Neuronal stem cell (in vitro differentiated cells): ENCODE measurements at regions not wholly inside any gene's neighbourhood (a gene's known extent, or its start where the extent isn't known, plus 50 kb on each side); places are given as distances from the start of the nearest gene placed in this dataset.

ENCODE experiments used
- DNase-seq: peaks from one replicate; pipeline ENCODE4 v3.0.0-alpha.2; 2013; ENCODE audit warnings: low spot score
- H2AFZ ChIP-seq: one replicate; pipeline ENCODE4 v1.6.1; 2013; ENCODE audit warnings: mild to moderate bottlenecking, low read length, inconsistent platforms
- H2AK5ac ChIP-seq: 2 replicates; pipeline ENCODE4 v1.6.1; 2013; ENCODE audit warnings: low read depth, mild to moderate bottlenecking, inconsistent platforms, low read length, moderate library complexity, mixed read lengths
- H2BK120ac ChIP-seq: 2 replicates; pipeline ENCODE4 v1.6.1; 2013; ENCODE audit warnings: low read depth, mild to moderate bottlenecking, inconsistent platforms, low read length, moderate library complexity, mixed read lengths
- H2BK12ac ChIP-seq: one replicate; pipeline ENCODE4 v1.6.1; 2013; ENCODE audit warnings: low read length, inconsistent platforms
- H2BK15ac ChIP-seq: 2 replicates; pipeline ENCODE4 v1.6.1; 2013; ENCODE audit warnings: mild to moderate bottlenecking, low read length, inconsistent platforms, mixed read lengths
- H2BK5ac ChIP-seq: one replicate; pipeline ENCODE4 v1.6.1; 2013; ENCODE audit warnings: inconsistent platforms, mild to moderate bottlenecking, low read length, moderate library complexity
- H3K14ac ChIP-seq: one replicate; pipeline ENCODE4 v1.6.1; 2013; ENCODE audit warnings: low read length, inconsistent platforms
- H3K18ac ChIP-seq: 2 replicates; pipeline ENCODE4 v1.6.1; 2013; ENCODE audit warnings: low read length, inconsistent platforms
- H3K23ac ChIP-seq: 2 replicates; pipeline ENCODE4 v1.6.1; 2013; ENCODE audit warnings: low read depth, mild to moderate bottlenecking, mixed read lengths, low read length, inconsistent platforms; ENCODE audit not compliant: poor library complexity
- H3K27ac ChIP-seq: replicated peaks from 3 replicates; pipeline ENCODE4 v1.5.1; 2013; ENCODE audit warnings: low read length, inconsistent platforms
- H3K27me3 ChIP-seq, 3 experiments: 2 replicates each; pipeline ENCODE4 v1.6.1; 2013; ENCODE audit warnings: low read length in 3 of 3, mild to moderate bottlenecking in 2 of 3, inconsistent platforms in 1 of 3, low read depth in 1 of 3, mixed read lengths in 1 of 3, moderate library complexity in 1 of 3; ENCODE audit not compliant: control insufficient read depth in 3 of 3, insufficient read depth in 3 of 3
- H3K36me3 ChIP-seq, 2 donors: replicated peaks in 1 of 2; 2 replicates each; pipeline ENCODE4 v1.6.1; 2013; ENCODE audit warnings: low read length in 2 of 2; ENCODE audit not compliant: control insufficient read depth in 2 of 2, insufficient read depth in 2 of 2
- H3K4ac ChIP-seq: 2 replicates; pipeline ENCODE4 v1.6.1; 2013; ENCODE audit warnings: inconsistent platforms, mild to moderate bottlenecking, low read length, moderate library complexity
- H3K4me1 ChIP-seq, 2 donors: 1 replicate in 1 of 2; 2 replicates in 1 of 2; pipeline ENCODE4 v1.6.1; 2013; ENCODE audit warnings: low read length in 2 of 2, low read depth in 1 of 2; ENCODE audit not compliant: control insufficient read depth in 2 of 2, insufficient read depth in 1 of 2
- H3K4me2 ChIP-seq: one replicate; pipeline ENCODE4 v1.6.1; 2013; ENCODE audit warnings: mild to moderate bottlenecking, low read length, inconsistent platforms; ENCODE audit not compliant: insufficient read depth, poor library complexity, severe bottlenecking
- H3K4me3 ChIP-seq, 2 donors: 2 replicates each; pipeline ENCODE4 v1.5.1; 2013; ENCODE audit warnings: low read length in 2 of 2, mild to moderate bottlenecking in 2 of 2, inconsistent platforms in 1 of 2, moderate library complexity in 1 of 2
- H3K79me1 ChIP-seq: one replicate; pipeline ENCODE4 v1.6.1; 2013; ENCODE audit warnings: low read depth, mild to moderate bottlenecking, inconsistent platforms, low read length, moderate library complexity
- H3K9ac ChIP-seq: one replicate; pipeline ENCODE4 v1.6.1; 2013; ENCODE audit warnings: mild to moderate bottlenecking, low read depth, low read length, inconsistent platforms; ENCODE audit not compliant: poor library complexity
- H3K9me3 ChIP-seq, 2 donors: replicated peaks in 1 of 2; 2 replicates each; pipeline versions ENCODE3 to v1.6.1; 2013; ENCODE audit warnings: low read length in 2 of 2, mild to moderate bottlenecking in 2 of 2, inconsistent platforms in 1 of 2, low read depth in 1 of 2, mixed read lengths in 1 of 2, moderate library complexity in 1 of 2; ENCODE audit not compliant: control insufficient read depth in 2 of 2, insufficient read depth in 1 of 2
- H4K8ac ChIP-seq: one replicate; pipeline ENCODE4 v1.6.1; 2013; ENCODE audit warnings: low read depth, mild to moderate bottlenecking, inconsistent platforms, low read length, moderate library complexity
- H4K91ac ChIP-seq: one replicate; pipeline ENCODE4 v1.6.1; 2013; ENCODE audit warnings: low read length, low read depth, mild to moderate bottlenecking, inconsistent platforms; ENCODE audit not compliant: poor library complexity
- WGBS, 2 donors: extraction: QIAGEN DNeasy Blood & Tissue Kit; methylation state at CpG; one replicate each; pipeline ENCODE4 v1.1.7; 2013; ENCODE audit warnings: missing lambda C conversion rate in 2 of 2, mixed read lengths in 1 of 2; ENCODE audit not compliant: insufficient read length in 2 of 2, insufficient replicate concordance in 1 of 2; ENCODE audit errors: extremely low coverage in 2 of 2; 5-methylcytosine and 5-hydroxymethylcytosine counted together

DNA sequence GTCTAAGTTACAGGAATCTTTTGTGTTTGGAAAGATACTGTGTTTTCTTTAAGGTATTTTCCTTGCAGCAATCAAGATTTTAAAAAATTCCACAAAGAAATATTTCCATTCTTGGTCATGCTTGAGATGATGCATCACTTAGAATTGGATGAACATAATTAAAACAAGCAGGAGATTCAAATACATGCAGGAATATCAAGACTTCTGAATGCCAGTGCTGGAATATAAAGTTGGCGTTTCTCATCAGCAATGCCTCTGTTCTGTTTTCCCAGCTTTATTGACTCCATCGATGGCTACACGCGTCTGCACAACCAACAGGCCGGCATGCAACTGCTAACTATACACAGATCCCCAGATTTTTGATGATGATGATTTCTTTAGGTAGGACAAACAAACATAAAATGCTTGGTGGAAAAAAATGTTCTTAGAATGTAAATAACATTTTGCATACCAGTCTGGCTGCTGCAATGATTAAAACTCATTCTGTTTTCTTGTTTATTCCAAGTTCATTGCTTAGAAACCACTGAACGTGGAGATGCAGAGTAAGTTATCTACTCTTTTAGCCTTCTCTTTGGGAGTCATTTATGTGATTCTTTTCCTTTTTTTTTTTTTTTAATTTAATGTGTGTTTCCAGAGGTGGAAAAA, 91.3 kb upstream of the FAM171A1 start:
- Histone ChIP-seq H3K4me3 (no peak overlapping the region), H3K27me3 (peaks cover 0 to 4% (median 1%) of the 10 kb centered on the region in 3 experiments), H3K14ac (no peak overlapping the region), H3K4ac (no peak overlapping the region), H2BK15ac (no peak overlapping the region), H3K4me1 (peaks cover 0 to 3% of the 10 kb centered on the region in 2 donors), H4K91ac (no peak overlapping the region), H3K4me2 (no peak overlapping the region), H3K27ac (no peak overlapping the region), H3K9ac (no peak overlapping the region), H3K9me3 (no peaks in the 10 kb centered on the region), H2AK5ac (no peak overlapping the region), H2AFZ (no peak overlapping the region), H2BK12ac (no peak overlapping the region), H3K23ac (no peak overlapping the region), H4K8ac (no peak overlapping the region), H2BK120ac (no peak overlapping the region), H3K36me3 (no peaks in the 10 kb centered on the region), H2BK5ac (no peak overlapping the region), H3K18ac (no peak overlapping the region), H3K79me1 (no peaks in the 10 kb centered on the region)
- DNase-seq, result no peak
- WGBS, 2 donors, result no CpG with 5 or more reads among the region's 6 CpGs

- Histone ChIP-seq H2AFZ (no peak overlapping the region), H3K9me3 (no peaks in the 10 kb centered on the region), H3K4ac (no peak overlapping the region), H3K4me2 (no peak overlapping the region), H3K4me1 (peaks cover 0 to 3% of the 10 kb centered on the region in 2 donors), H2BK12ac (no peak overlapping the region), H3K36me3 (no peaks in the 10 kb centered on the region), H3K14ac (no peak overlapping the region), H4K8ac (no peak overlapping the region), H2BK15ac (no peak overlapping the region), H3K23ac (no peak overlapping the region), H3K79me1 (no peaks in the 10 kb centered on the region), H3K4me3 (no peak overlapping the region), H3K27ac (no peak overlapping the region), H3K9ac (no peak overlapping the region), H4K91ac (no peak overlapping the region), H2AK5ac (no peak overlapping the region), H3K18ac (no peak overlapping the region), H2BK5ac (no peak overlapping the region), H3K27me3 (no peaks in the 10 kb centered on the region), H2BK120ac (no peak overlapping the region)
- no peak for DNase-seq
- no CpG with 5 or more reads among the region's 9 CpGs for WGBS, 2 donors
These were observed 90.4 kb upstream of the FAM171A1 start for GRCh38 chr10:15461353-15462108.

- Histone ChIP-seq H2BK5ac (no peak overlapping the region), H4K91ac (no peak overlapping the region), H2BK120ac (no peak overlapping the region), H4K8ac (no peak overlapping the region), H3K27me3 (no peaks in the 10 kb centered on the region), H3K23ac (no peak overlapping the region), H3K4ac (no peak overlapping the region), H2BK15ac (no peak overlapping the region), H2AFZ (no peak overlapping the region), H3K4me2 (no peak overlapping the region), H3K14ac (no peak overlapping the region), H3K79me1 (no peaks in the 10 kb centered on the region), H3K27ac (no peak overlapping the region), H3K4me3 (no peak overlapping the region), H3K36me3 (no peaks in the 10 kb centered on the region), H3K4me1 (peaks cover 0 to 3% of the 10 kb centered on the region in 2 donors), H3K18ac (no peak overlapping the region), H2AK5ac (no peak overlapping the region), H2BK12ac (no peak overlapping the region), H3K9me3 (no peaks in the 10 kb centered on the region), H3K9ac (no peak overlapping the region)
- WGBS, 2 donors, result no CpG with 5 or more reads among the region's 3 CpGs
- no peak for DNase-seq
These were observed 89.6 kb upstream of the FAM171A1 start for GRCh38 chr10:15460661-15461060.

DNA sequence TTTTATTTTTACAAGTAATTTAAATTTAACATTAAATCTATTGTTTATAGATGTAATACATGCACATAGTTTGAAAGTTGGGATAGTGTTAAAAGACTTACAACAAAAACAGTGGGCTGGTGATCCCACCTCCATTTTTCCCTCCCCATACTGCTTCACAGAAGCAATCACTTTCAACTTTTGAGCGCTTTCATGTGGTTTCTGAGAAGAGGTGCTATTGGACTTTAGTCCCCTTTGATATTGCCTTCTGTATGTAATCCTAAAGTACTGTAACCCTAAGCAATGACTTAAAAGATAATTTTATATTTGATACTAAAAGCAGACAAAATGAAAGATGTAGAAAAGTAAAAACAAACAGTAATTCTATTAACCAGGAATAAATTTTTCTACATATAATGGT, 88.1 kb upstream of the FAM171A1 start:
- no CpG with 5 or more reads among the region's 1 CpG for WGBS, 2 donors
- Histone ChIP-seq H3K4me2 (no peak overlapping the region), H2AFZ (no peak overlapping the region), H2BK12ac (no peak overlapping the region), H3K9me3 (no peaks in the 10 kb centered on the region), H3K4ac (no peak overlapping the region), H3K23ac (no peak overlapping the region), H2BK5ac (no peak overlapping the region), H2AK5ac (no peak overlapping the region), H3K36me3 (no peaks in the 10 kb centered on the region), H3K4me1 (peaks cover 0 to 3% of the 10 kb centered on the region in 2 donors), H3K27ac (no peak overlapping the region), H3K14ac (no peak overlapping the region), H3K79me1 (no peaks in the 10 kb centered on the region), H3K27me3 (no peaks in the 10 kb centered on the region), H2BK15ac (no peak overlapping the region), H4K91ac (no peak overlapping the region), H3K4me3 (no peak overlapping the region), H3K9ac (no peak overlapping the region), H2BK120ac (no peak overlapping the region), H4K8ac (no peak overlapping the region), H3K18ac (no peak overlapping the region)
- no peak for DNase-seq
